Dermis blood vessel endothelial cell (primary cell): ENCODE measurements at regions not wholly inside any gene's neighbourhood (a gene's known extent, or its start where the extent isn't known, plus 50 kb on each side); places are given as distances from the start of the nearest gene placed in this dataset.
"Not testable (repeated sequence)": the region's sequence is repeated elsewhere in the genome, so short reads cannot be mapped to it uniquely, and the experiment has no call there.

Experiments
- DNase-seq: peaks from one replicate; pipeline ENCODE4 v3.0.0; 2010

DNA sequence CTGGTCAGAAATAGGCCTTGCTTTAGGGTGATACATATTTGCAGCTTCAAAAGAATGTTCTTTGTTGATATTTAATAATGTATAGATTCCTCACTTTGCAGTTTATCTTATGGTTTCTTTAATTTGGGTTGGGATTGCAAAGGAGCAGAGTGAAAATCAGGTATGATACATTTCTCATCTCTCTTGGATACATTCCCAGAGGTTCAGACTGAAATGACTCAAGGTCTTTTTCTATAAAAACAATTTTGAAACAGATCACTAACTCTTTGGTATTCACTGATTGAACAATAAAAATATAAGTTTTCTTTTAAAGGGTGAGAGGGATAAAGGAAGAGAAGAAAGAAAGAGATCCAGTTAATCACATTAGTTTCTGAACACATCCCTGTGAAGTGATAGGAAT lies 606.5 kb upstream of the CAMK1G start:
- DNase-seq = no peak

DNA sequence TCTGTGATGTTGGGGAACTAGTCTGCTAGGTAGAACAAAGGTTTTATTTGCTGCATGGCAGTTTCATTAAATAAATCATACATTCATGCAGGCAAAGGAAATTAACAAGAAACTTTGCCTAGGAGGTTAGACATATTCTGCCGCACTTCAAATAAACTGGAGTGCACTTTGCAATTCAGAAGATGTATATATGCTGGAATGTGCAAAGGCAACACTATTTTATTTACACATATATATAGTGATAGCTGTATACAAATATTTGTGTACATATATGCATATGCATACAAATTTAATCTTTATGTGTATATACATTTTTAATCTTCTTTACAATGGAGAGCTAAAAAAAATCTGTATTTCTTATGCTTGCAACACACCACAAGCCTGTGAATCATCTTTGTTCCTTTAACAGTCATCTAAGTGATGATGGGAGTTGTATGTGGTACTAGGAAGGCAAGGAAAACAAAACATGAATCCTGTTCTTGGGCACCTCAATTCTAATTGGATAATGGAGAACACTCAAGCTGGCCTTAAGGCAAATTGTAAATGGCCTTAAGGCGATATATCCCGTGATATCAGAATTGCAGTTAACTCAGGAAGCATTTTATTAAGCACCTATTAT lies 605.8 kb upstream of the CAMK1G start:
- DNase-seq = no peak

DNA sequence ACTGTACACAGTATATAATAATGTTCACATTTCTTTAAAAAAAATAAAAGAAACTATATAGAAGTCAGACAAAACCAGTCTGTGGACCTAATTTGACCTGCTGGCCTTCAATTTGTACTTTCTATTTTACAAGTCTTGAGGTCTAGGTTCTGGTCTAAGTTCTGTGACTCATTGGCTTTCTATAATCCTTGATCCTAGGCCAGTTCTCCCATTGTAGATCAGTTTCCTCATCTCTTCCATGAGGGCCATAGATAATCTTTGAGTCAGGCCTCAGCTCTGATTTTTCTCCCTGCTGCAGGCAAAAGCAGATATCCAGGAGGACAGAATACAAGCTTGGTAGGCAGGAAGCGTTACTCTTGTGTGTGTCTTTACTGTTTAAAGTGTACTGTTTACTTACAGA lies 603.7 kb upstream of the CAMK1G start:
- peak; percentile 47 for DNase-seq

DNA sequence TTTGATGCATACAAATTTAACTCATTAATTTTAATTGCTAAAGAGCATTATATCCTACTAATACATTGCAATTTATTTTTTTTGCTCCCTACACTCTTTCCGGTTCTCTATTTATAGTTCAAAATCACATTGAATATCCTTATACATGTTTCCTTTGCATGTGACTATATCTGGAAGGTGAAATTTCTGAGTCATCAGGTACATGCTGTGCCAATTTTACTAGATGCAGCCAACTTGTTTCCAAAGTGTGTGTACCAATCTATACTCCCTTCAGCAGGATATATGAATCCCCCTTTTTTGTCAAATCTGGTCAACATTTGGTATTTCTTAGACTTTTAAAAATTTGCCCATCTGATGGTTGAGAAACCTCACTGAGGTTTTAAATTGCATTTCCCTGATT lies 602.9 kb upstream of the CAMK1G start:
- DNase-seq = peak; percentile 75

DNA sequence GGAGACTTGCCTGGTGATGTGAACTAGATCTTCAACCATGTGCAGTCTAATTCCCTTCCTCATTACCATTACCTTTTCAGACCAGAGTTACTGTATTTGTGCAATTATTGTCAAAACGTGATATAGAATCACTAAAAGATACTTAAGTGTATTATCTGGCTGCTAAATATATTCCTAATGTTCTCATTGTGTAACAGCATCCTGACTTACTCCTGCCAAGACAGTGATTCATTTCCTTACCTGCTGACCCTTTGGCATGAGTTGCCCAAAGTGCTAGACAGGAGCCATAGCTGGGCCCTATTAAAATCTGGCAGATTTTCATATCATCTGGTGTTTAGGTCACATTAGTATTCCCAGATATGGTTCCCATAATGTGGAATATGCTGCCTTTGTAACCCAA lies 598.3 kb upstream of the CAMK1G start:
- peak; percentile 84 for DNase-seq

DNA sequence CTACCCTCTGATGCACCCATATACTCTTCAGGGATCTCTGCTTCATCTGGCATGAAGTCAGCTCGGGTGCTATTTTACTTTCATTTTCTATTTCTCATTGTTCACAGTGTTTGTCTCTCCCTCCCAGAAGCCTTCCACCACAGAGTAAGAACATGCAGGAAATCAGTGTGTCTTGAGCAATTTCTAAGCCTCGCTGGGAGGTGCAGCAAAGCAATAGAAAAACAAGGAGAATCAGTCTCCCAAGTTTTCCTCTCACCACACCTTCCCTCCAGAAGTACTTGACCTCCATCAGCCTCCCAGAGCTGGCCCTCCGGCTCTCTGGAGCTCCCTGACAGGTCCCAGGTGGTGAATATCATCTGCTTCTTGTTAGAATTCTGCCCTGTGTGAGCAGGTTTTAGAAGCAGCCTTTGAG lies 594.7 kb upstream of the CAMK1G start:
- DNase-seq = peak; percentile 64

DNA sequence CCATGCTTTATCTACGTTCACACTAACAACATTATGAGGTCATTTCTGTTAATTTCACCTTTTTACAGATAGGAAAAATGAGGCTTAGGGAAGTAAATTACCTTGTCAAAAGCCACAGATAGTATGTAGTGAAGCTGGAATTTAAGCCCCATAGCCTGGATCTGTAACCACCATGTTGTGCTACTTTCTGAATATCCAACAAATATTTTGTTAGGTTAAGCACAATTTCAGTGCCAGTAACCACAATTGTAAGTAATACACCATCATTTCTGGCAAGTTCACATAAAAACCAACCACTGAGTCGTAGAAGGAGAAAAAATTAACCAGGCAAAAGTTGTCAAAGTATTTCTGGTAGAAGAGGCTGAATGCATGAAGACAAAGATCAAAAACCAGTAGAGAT lies 593.1 kb upstream of the CAMK1G start:
- DNase-seq = no peak

DNA sequence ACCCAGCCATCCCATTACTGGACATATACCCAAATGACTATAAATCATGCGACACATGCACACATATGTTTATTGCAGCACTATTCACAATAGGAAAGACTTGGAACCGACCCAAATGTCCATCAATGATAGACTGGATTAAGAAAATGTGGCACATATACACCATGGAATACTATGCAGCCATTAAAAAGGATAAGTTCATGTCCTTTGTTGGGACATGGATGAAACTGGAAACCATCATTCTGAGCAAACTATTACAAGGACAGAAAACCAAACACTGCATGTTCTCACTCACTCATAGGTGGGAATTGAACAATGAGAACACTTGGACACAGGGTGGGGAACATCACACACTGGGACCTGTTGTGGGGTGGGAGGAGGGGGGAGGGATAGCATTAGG lies 586.5 kb upstream of the CAMK1G start:
- DNase-seq = not testable (repeated sequence)

DNA sequence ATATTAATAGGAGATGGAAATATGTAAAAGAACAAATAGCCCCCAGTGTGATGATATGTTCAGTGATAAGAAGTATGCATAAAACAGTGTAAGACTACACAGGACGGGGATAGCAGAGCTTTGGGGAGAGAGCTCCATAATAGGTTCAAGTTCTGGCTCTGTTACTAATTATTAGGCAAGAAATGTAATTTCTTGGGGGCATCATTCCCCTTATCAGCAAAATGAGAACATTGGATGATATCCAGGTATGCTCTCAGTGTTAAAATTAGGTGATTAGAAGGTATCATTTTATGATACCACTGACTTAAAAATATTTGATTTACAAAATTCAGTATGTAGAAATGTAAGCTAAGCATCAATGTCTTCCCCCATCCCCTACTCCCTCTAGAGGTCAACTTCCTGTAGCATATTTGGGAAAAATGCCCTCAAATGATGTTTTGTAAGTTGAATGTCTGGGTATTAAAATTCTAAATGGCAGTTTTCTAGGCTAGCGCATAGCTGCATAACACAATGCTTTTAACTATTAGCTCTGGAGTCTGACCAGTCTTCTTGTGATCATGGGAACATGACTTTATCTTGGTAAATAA lies 585.7 kb upstream of the CAMK1G start:
- peak; percentile 32 for DNase-seq

DNA sequence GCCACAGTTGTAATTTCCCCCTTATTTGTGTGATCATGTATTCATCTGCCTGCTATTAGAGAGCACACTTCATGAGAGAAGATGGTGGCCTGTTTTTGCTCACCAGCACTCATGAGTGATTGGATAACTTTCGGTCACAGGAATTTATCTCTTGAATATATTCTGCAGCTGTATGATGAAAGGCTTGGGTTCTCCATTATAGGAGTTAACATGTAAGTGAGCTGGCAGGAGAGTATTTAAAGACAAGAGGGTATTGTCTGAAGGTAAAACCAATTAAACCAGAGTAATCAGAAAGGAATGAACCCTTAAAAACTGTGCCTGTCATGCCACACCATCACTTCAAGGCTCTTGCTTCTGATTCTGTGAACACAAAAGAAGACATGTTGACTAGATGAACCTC lies 574.9 kb upstream of the CAMK1G start:
- no peak for DNase-seq

DNA sequence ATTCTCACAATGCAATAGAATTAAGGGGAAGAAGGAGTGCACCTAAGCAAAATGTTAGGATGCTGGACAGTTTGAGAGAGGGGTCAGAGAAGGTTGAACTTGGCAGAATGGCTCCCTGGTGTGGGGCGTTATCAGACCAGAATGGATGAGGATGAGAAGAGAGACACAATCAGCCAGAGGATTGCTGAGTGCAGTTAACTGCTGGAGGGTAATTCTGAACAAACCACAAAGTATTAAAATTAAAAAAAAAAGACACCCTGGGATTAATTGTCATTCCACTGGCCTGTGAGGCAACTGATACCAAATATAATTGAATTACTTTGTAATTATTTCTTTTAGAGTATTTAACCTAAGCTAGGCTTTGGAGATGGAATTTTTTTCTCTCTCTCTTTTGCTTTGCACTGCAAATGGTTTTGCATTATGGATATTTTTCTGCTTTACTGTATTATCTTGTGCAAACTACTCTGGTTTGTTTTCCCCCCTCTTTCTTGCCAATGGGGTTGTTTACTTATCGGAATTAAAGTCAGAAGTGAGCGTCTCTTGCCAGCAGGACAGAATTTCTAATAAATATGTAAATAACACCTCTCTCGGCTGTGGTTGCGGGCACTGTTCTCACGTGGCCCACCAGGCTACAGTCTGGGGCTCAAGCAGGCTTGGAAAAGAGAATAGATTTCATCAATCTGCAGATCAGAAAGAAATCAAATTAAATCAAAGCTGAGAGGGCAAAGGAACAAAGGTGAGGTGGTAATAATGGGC lies 572.9 kb upstream of the CAMK1G start:
- DNase-seq = no peak

DNA sequence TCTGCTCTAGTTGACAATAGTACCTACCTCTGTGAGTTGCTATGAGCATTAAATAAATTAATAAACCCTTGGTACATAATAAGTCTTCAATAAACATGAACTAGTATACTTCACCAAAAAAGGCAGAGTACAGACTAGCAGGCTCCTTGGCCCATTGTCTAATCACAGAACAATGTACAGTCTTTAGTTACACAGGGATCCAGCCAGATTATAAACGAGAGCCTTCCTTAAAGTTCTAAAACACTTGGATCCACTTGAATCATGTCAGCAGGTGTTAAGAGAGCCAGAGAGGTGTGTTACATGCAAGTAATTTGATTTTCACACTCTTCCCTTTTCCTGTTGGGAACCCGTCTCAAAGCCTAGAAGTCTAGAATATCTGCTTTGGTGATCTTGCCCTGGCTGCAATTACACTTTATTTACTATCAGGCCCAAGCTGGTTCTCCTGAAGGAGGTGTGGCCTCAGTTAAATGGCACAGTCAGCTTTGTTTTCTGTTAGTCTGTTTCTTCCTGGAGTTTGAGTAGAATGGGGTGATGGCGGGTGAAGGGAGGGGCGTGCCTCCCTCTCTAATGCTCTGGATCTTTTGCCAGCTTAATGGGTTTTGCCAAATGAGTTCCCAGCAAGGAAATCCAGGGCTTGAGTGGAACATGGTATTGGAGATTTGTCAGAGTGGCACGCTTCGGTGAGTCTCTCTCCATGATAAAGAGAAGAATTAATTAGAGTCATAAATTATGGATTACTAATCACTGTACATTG lies 570.9 kb upstream of the CAMK1G start:
- no peak for DNase-seq

DNA sequence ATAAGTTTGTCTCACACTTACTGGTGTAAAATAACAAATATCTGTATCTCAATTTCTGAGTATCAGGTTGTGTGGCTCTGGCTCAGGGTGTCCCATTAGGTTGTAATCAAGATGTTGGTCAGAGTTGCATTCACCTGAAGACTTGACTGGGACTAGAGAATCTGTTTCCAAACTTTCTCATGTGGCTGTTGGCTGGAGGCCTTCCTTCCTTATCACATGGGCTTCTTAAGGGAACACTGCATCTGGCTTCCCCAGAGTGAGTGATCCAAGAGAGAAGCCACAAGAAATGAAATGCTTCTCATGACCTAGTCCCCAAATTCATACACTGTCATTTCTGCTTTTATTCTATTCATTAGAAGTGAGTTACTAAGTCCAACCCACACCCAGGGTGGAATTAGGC lies 568.4 kb upstream of the CAMK1G start:
- DNase-seq = no peak

DNA sequence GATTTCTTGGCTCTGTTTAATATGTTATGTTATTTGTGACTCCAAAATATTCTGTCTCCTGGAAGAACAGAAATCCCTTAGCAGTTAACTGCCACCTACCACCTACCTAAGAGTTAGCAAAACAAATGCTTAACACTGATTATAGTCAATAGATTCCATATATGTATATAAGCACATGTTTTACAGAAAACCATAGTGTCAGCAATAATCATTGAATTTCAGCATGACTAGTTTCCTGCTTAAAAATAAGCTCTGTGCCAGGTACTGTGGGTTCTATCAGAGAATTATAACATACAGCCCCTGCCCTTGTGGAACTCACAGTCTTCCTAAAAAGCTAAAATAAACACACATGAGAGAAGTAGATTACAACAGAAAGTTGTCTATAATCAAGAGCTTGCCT lies 561.9 kb upstream of the CAMK1G start:
- DNase-seq = no peak

DNA sequence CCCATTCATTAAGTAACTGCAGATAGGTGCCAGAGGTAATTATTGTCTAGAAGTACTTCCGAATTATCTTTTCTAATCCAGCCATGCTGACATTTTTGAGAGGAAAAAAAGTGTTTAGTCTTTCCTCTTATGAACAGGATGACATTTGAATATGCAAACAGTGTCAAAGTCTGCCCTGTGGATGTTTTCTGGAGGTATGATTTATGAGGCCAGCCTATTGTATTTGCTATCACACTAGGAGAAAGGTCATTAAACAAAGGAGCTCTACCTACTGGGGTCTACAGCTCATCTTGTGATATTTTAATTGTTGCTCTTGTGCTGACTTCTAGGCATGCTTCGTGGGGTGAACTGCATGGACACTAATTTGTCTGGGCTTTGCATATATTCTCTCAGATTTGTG lies 559.7 kb upstream of the CAMK1G start:
- DNase-seq = no peak

DNA sequence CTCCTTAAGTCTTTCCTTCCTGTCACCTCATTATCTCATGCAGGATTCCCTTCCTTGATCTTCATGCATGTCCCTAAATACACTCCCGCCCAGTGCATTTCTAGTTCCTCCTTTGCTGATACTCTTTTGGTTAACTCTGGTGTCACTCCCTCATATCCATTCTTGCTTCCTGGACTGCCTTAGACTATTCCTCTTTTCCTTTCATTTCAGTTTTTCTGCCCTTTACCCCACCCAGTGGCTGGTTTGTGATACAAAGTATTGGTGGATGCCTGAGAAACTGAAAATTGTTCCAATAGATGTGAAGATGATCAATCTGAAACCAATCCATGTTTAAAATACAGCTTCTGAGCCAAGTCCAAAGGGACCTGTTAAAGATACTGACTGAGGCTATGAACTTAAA lies 553.8 kb upstream of the CAMK1G start:
- DNase-seq = peak; percentile 7

DNA sequence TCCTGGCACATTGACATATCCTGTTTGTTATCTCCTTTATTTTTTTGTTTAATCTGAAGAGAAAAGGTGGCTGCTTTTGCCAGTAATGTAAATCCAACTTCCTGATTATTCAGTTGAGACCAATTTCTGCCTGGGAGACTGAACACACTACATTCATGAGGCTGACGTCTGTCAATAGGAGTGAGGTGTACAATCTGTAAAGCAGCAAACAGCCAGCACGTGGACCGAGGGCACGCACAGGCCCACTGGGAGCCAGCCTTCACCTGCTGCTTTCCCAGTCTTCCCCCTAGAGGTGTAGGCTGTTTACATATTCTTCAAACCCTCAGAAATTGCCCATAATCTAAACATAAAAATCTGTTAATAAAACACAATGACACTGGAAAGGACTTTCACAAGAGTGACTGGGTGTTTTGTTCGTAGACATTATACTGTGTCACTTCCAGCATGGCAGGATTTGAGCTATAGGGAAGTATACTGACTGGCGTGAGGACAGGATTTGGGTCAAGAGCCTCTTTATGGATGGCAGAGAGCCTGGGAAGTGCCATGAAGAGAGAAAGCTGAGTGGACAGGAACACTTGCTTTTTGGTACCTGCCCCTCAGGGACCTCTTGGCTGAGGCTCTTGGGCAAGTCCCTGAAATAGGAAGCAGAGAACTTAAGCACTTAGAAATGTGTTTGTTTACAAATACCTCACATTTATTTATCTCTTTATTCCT lies 552.9 kb upstream of the CAMK1G start:
- DNase-seq = no peak

DNA sequence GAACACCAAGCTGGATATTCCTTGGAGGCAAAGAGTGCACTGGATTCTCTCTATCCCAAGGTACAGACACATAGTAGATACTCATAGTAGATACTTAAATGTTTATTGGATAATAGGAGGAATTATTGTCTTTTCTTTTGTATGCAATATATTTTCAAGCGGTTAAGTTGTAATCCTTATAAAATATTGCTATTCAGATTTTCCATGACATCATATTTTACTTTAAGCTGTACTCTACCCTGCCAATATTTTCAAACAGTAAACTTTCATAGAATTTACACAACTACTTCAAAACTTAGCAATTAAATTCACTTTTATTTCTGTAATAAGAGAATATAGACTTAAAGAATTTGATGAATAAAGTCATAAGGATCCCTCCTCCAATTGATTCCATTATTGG lies 546.5 kb upstream of the CAMK1G start:
- no peak for DNase-seq

DNA sequence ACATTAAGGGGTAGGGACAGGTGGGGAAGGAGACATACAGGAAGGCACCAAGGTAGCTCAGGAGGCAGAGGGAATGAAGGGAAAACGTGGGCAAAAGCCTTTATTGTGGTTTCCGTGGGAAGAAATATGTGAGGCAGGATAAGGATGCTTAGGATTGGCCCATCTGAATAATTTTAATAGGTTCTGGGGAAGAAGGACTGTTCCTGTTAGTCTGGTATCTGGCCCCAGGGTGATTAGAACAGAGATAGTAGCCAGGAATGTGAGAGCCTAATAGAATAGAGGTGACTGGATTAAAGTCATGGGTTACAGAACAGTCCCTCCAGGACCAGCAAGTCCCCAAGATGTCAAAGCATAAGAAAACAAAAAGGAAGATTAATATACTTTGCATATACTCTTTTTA lies 545.2 kb upstream of the CAMK1G start:
- DNase-seq = no peak

DNA sequence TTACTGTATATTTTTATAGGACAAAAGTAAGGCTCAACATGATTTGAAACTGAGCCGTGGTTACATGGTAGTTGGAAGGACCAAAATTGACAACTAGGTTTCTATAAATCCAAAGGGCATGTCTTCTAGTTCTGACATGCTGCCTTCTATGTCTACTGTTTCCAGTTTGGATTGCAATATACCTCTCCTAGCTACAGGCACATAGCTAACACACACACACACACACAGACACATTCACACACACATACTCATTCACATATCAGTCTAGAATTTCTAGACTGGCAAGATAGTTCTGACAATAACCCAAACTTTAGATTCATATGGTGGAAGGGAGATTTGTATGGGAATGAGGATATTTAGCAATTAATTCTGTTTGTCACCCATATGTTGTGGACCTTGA lies 544.8 kb upstream of the CAMK1G start:
- DNase-seq = no peak

DNA sequence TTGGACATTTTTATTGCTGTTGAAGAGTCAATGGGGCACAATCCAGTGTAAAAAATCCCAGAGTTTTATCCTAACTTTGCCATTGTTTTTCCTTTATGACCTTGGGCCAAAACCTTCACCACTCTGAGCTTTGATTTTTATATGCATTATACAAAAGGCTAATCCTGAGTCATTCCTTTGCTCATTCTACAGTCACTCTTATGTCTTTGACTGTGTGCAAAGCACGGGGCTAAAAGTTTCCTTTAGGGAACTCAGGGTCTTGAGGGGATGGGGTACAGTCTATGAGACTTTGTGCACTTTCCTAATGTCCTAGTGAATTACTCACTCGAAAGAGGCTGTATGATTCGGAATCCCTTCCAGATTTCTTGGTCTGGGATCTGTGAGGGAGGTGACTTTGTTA lies 543.2 kb upstream of the CAMK1G start:
- DNase-seq = no peak

DNA sequence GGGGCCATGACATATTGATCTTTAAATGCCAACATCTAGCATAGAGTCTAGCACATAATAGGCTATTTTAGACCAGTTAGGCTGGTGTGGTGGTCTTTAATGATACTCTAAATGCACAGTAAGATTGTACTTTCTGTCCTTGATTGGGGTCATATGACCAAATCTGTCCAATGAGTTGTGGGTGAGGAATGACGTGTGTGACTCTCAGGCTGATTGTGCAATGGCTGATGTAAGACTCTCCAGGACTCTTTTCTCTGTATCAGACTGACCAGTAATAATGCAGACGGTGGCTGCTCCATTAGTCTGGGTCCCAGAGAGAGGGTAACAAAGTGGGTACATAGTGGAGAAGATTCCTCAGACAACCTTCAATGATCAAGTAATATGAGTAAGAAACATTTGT lies 541.6 kb upstream of the CAMK1G start:
- DNase-seq = no peak

DNA sequence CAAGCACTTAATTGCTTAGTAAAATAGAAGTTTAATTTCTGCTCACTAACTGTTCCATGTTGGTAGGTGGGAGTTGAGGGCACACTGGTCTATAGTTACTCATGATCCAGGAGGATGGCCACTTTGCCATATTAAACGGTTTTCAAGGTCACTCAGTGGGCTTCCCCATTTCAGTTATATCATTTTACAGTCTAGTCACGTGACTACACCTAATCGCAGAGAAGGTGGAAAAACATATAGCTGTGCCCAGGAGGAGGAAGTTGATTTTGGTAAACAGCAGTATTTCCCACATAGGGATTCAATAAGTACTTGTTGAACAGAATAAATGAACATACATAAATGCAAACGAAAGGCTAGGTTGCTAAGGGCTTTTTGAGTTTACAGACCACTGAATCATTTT lies 541.1 kb upstream of the CAMK1G start:
- DNase-seq = no peak
